Choroid plexus epithelial cell (primary cell): ENCODE measurements at regions not wholly inside any gene's neighbourhood (a gene's known extent, or its start where the extent isn't known, plus 50 kb on each side); places are given as distances from the start of the nearest gene placed in this dataset.

ENCODE experiments used
- DNase-seq: peaks from one replicate; pipeline ENCODE4 v3.0.0-alpha.2; 2010; ENCODE audit warnings: low read depth
- H3K4me3 ChIP-seq: 2 replicates; pipeline ENCODE4 v1.5.1; 2011; ENCODE audit warnings: low read depth, mild to moderate bottlenecking, control low read depth, low read length, moderate library complexity
- TF ChIP-seq, protein P1 (sequence below): conservative IDR thresholded peaks from 2 replicates; pipeline ENCODE4 v1.5.1; 2011; ENCODE audit warnings: low read depth, mild to moderate bottlenecking, control low read depth, inconsistent platforms, low read length, moderate library complexity

DNA sequence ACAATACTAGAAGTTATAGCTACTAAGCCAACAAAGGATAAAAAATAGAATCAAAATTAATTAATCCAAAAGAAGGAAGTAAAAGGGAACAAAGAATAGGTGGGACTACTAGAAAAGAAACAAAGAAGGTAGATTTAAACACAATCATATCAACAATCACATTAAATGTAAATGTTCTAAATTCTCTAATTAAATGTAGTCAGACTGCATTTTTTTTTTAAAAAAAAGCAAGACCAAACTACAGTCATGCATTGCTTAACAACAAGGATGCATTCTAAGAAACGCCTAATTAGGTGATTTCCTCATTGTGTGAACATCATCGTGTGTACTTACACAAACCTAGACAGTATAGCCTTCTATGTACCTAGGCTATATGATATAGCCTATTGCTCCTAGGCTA is 59.7 kb upstream of the ADAM23 start:
- TF ChIP-seq, protein P1, sequence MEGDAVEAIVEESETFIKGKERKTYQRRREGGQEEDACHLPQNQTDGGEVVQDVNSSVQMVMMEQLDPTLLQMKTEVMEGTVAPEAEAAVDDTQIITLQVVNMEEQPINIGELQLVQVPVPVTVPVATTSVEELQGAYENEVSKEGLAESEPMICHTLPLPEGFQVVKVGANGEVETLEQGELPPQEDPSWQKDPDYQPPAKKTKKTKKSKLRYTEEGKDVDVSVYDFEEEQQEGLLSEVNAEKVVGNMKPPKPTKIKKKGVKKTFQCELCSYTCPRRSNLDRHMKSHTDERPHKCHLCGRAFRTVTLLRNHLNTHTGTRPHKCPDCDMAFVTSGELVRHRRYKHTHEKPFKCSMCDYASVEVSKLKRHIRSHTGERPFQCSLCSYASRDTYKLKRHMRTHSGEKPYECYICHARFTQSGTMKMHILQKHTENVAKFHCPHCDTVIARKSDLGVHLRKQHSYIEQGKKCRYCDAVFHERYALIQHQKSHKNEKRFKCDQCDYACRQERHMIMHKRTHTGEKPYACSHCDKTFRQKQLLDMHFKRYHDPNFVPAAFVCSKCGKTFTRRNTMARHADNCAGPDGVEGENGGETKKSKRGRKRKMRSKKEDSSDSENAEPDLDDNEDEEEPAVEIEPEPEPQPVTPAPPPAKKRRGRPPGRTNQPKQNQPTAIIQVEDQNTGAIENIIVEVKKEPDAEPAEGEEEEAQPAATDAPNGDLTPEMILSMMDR, result no peak
- H3K4me3 ChIP-seq, result no peak overlapping the region
- no peak for DNase-seq

DNA sequence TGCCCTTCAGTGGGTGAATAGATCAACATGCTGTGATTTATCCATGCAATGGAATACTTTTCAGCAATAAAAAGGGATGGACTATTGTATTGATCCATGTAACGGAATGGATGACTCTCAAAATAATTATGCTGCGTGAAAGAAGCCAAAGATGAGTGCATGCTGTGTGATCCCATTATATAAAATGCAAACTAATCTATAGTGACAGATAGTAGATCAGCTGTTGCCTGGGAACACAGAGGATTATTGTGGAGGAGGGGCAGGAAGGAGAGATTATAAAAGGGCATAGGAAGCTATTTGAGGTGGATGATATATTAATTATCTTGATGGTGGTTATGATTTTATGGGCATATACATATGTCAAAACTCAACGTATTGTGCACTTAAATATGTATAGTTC is 55.5 kb upstream of the ADAM23 start:
- TF ChIP-seq, protein P1, result no peak
- no peak for DNase-seq
- H3K4me3 ChIP-seq, result no peak overlapping the region

DNA sequence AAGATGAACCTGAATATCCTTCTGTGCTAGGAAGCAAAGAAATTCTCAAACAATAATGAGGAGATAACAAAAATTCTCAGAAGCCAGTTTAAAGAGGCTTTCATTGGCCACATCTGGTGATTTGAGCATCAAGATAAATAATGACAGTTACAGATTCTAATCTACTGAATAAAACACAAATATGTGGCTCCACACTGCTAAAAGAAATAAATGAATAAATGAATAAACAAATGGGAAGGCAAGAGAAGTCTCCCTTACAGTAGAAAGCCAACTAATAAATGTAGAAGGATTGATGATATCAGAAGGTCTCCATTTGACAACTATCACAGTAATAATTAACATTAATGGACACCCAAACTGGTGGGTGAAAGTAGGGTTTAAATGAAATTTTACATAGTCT is 54.6 kb upstream of the ADAM23 start:
- TF ChIP-seq, protein P1, result no peak
- DNase-seq, result no peak
- H3K4me3 ChIP-seq, result no peak overlapping the region

DNA sequence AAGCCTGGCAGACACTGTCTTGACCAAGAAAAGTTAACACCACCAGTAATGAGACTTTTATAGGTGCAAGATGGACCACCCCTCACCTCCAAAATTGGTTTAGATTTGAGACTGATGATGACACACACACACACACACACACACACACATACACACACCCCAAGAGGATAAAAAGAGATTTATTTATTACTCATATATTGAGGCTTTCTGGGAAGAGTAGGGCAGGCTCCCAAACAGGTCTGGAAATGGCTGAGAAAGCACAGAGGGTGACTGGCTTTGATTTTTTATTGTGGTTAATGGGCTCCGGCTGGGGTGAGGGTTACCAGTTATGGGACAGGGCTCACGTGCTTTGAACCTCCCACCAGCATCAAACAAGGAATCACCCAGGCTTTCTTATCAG is 54.2 kb upstream of the ADAM23 start:
- H3K4me3 ChIP-seq, result no peak overlapping the region
- DNase-seq, result no peak
- TF ChIP-seq, protein P1, result no peak

DNA sequence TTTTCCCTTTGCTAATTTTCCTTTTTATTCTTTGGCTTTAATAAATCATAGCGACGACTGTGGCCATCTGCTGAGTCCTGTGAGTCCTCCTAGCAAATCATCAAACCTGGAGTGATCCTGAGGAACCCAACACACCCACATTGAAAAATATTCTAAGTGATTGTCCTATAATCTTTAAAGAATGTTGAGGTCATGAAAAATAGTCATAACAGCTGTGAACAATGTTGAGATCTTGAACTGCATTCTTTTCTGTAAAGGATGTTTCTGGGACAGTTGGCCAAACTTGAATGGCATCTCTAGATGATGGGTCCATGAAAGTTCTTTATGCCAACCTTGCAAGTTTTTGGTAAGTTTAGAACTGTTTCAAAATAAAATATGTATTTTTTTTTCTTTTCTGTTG is 53.2 kb upstream of the ADAM23 start:
- DNase-seq, result no peak
- TF ChIP-seq, protein P1, result no peak
- no peak overlapping the region for H3K4me3 ChIP-seq

DNA sequence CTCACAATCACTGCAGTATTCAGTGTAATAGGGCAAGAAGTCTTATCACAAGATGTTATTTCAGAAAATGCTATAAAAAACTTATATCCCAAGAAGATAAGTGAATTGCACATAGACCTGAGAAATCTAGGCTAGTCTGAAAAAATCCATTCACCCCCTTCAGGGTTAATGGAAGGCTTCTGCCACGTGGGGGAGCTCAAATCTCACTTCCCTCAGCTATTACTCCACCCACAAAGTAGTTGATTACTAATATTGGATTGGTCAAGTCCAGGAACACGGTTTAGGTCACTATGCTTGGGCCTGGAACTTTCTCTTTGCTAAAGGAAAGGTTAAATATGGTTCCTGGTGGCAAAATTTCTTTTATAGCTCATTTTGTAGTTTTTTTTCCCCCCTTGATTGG is 51.2 kb upstream of the ADAM23 start:
- peak; percentile 79 for DNase-seq

More for the DNA sequence above, 51.2 kb upstream of the ADAM23 start:
- TF ChIP-seq, protein P1, result peak; percentile 72
- no peak overlapping the region for H3K4me3 ChIP-seq
